Nephron (organoid): ENCODE measurements at regions not wholly inside any gene's neighbourhood (a gene's known extent, or its start where the extent isn't known, plus 50 kb on each side); places are given as distances from the start of the nearest gene placed in this dataset.

Experiments used
- H3K27ac Mint-ChIP-seq, 3 experiments: 2 replicates each; pipeline ENCODE4 v1.8.0; 2020; ENCODE audit warnings: mixed read lengths in 3 of 3, mild to moderate bottlenecking in 2 of 3, moderate library complexity in 1 of 3
- H3K27me3 Mint-ChIP-seq: 2 replicates; pipeline ENCODE4 v1.8.0; 2021; ENCODE audit warnings: low read depth, mild to moderate bottlenecking, moderate library complexity, mixed read lengths
- H3K36me3 Mint-ChIP-seq: 2 replicates; pipeline ENCODE4 v1.8.0; 2020; ENCODE audit warnings: low read depth, mixed read lengths
- H3K4me1 Mint-ChIP-seq: 2 replicates; pipeline ENCODE4 v1.8.0; 2020; ENCODE audit warnings: mixed read lengths
- H3K4me3 Mint-ChIP-seq, 3 experiments: 2 replicates each; pipeline ENCODE4 v1.8.0; 2020; ENCODE audit warnings: mild to moderate bottlenecking in 3 of 3, mixed read lengths in 3 of 3, moderate library complexity in 2 of 3
- H3K9me3 Mint-ChIP-seq: 2 replicates; pipeline ENCODE4 v1.8.0; 2020; ENCODE audit warnings: mixed read lengths
- CTCF ChIP-seq, 3 experiments: fragments of 200-600 bp; sonication (generic); IDR thresholded peaks; one replicate each; pipeline ENCODE4 v1.5.0; 2021; ENCODE audit warnings: antibody characterized with exemption in 3 of 3; ENCODE audit not compliant: unreplicated experiment in 3 of 3

GRCh38 chr2:64819774-64820688, 166.3 kb upstream of the SERTAD2 start:
- Mint-ChIP-seq H3K27me3 (peaks cover 8% of the 10 kb centered on the region), H3K4me3 (no peak overlapping the region), H3K27ac (no peak overlapping the region), H3K4me1 (no peaks in the 10 kb centered on the region), H3K36me3 (no peaks in the 10 kb centered on the region), H3K9me3 (no peaks in the 10 kb centered on the region)
- no peak for TF ChIP-seq CTCF (IDR thresholded peaks at IDR 0.05; ENCODE audit: unreplicated experiment in 3 of 3)

- Mint-ChIP-seq H3K27me3 (peaks cover 7% of the 10 kb centered on the region), H3K4me1 (no peaks in the 10 kb centered on the region), H3K36me3 (no peaks in the 10 kb centered on the region), H3K27ac (no peak overlapping the region), H3K4me3 (no peak overlapping the region), H3K9me3 (no peaks in the 10 kb centered on the region)
- no peak for TF ChIP-seq CTCF (IDR thresholded peaks at IDR 0.05; ENCODE audit: unreplicated experiment in 3 of 3)
Observed at GRCh38 chr2:64820901-64821300, 167.2 kb upstream of the SERTAD2 start.

GRCh38 chr2:64823794-64824193, 165.4 kb upstream of the SLC1A4 start:
- Mint-ChIP-seq H3K4me3 (no peak overlapping the region), H3K27me3 (no peaks in the 10 kb centered on the region), H3K36me3 (no peaks in the 10 kb centered on the region), H3K27ac (no peak overlapping the region), H3K9me3 (no peaks in the 10 kb centered on the region), H3K4me1 (peaks cover 7% of the 10 kb centered on the region)
- no peak for TF ChIP-seq CTCF (IDR thresholded peaks at IDR 0.05; ENCODE audit: unreplicated experiment in 3 of 3)

GRCh38 chr2:64825831-64826491, 163.2 kb upstream of the SLC1A4 start:
- Mint-ChIP-seq H3K27ac (no peak overlapping the region), H3K9me3 (no peaks in the 10 kb centered on the region), H3K4me3 (no peak overlapping the region), H3K4me1 (peaks cover 10% of the 10 kb centered on the region), H3K36me3 (no peaks in the 10 kb centered on the region), H3K27me3 (no peaks in the 10 kb centered on the region)
- TF ChIP-seq CTCF (IDR thresholded peaks at IDR 0.05; ENCODE audit: unreplicated experiment in 3 of 3), result no peak

GRCh38 chr2:64826703-64827102, 162.5 kb upstream of the SLC1A4 start:
- TF ChIP-seq CTCF (IDR thresholded peaks at IDR 0.05; ENCODE audit: unreplicated experiment in 3 of 3), result no peak
- H3K36me3 Mint-ChIP-seq, result no peaks in the 10 kb centered on the region
- no peak overlapping the region for H3K4me3 Mint-ChIP-seq
- no peaks in the 10 kb centered on the region for H3K27me3 Mint-ChIP-seq
- H3K4me1 Mint-ChIP-seq, result peaks cover 10% of the 10 kb centered on the region
- no peaks in the 10 kb centered on the region for H3K9me3 Mint-ChIP-seq
- H3K27ac Mint-ChIP-seq, result no peak overlapping the region
